WTC11 (cell line): ENCODE measurements at regions not wholly inside any gene's neighbourhood (a gene's known extent, or its start where the extent isn't known, plus 50 kb on each side); places are given as distances from the start of the nearest gene placed in this dataset.

Experiments used
- CBFB ChIP-seq: sonication (generic); formaldehyde crosslinking; IDR thresholded peaks from 2 replicates; pipeline ENCODE4 v1.8.1; 2022; ENCODE audit warnings: mild to moderate bottlenecking, low read depth, missing genetic modification reagents
- ESRRA ChIP-seq: sonication (generic); formaldehyde crosslinking; IDR thresholded peaks from 2 replicates; pipeline ENCODE4 v1.8.1; 2022; ENCODE audit warnings: mild to moderate bottlenecking, missing genetic modification reagents, borderline replicate concordance
- FOXJ3 ChIP-seq: sonication (generic); formaldehyde crosslinking; IDR thresholded peaks from 2 replicates; pipeline ENCODE4 v1.9.0; 2021; ENCODE audit warnings: missing genetic modification reagents, mild to moderate bottlenecking, borderline replicate concordance
- NFYB ChIP-seq: sonication (generic); formaldehyde crosslinking; conservative IDR thresholded peaks from 2 replicates; pipeline ENCODE4 v1.8.0; 2022; ENCODE audit warnings: low read depth, missing genetic modification reagents
- TEAD4 ChIP-seq: sonication (generic); formaldehyde crosslinking; IDR thresholded peaks from 2 replicates; pipeline ENCODE4 v1.8.0; 2022; ENCODE audit warnings: mild to moderate bottlenecking, missing genetic modification reagents
- TP53 ChIP-seq: sonication (generic); formaldehyde crosslinking; IDR thresholded peaks from 2 replicates; pipeline ENCODE4 v1.8.1; 2023; ENCODE audit warnings: mild to moderate bottlenecking, missing genetic modification reagents
- TF ChIP-seq, protein P1 (sequence below): sonication (generic); formaldehyde crosslinking; IDR thresholded peaks from 2 replicates; pipeline ENCODE4 v1.8.0; 2022; ENCODE audit warnings: mild to moderate bottlenecking, missing genetic modification reagents
- TF ChIP-seq, protein P2 (sequence below): fragments of 200-600 bp; IDR thresholded peaks from 2 replicates; pipeline ENCODE4 v1.8.0; 2022; ENCODE audit warnings: antibody characterized with exemption
- TF ChIP-seq, protein P3 (sequence below): sonication (generic); formaldehyde crosslinking; IDR thresholded peaks from 2 replicates; pipeline ENCODE4 v1.8.1; 2022; ENCODE audit warnings: missing genetic modification reagents, borderline replicate concordance
- TF ChIP-seq, protein P4 (sequence below): sonication (generic); formaldehyde crosslinking; IDR thresholded peaks from 2 replicates; pipeline ENCODE4 v1.8.0; 2022; ENCODE audit warnings: mild to moderate bottlenecking, missing genetic modification reagents
- TF ChIP-seq, protein P5 (sequence below): sonication (generic); formaldehyde crosslinking; IDR thresholded peaks from 2 replicates; pipeline ENCODE4 v1.8.1; 2022; ENCODE audit warnings: mild to moderate bottlenecking, missing genetic modification reagents, moderate library complexity, borderline replicate concordance

DNA sequence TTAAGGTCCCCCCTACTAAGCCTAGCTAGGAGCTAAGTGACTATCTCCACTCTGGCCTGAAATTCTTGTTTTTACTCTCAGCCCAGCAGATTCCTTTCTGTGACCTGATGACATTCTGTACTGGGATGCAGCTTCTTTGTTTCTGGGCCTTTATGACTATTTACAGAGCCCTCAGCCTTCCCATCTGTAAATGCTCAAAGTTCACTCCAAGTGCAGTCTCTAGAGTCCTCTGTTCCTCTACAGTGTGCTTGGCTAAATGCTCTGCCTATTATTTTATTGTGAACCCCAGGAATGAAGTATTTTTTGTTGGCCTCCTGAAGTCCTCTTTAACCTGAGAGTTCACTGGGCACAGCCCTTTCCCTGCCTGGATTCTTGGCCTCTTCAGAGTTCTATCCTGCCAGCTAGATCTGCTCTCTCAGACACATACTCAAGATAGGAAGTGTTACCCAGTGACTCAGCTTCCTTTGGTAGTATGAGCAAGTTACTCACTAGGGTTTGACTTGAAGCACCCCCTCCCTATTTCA, 278.1 kb upstream of the P2RY1 start:
- TF ChIP-seq, protein P1, sequence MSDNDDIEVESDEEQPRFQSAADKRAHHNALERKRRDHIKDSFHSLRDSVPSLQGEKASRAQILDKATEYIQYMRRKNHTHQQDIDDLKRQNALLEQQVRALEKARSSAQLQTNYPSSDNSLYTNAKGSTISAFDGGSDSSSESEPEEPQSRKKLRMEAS (CRISPR knock-in tag): no peak
- no peak for TF ChIP-seq NFYB
- no peak for TF ChIP-seq CBFB (CRISPR knock-in tag)
- TF ChIP-seq, protein P2, sequence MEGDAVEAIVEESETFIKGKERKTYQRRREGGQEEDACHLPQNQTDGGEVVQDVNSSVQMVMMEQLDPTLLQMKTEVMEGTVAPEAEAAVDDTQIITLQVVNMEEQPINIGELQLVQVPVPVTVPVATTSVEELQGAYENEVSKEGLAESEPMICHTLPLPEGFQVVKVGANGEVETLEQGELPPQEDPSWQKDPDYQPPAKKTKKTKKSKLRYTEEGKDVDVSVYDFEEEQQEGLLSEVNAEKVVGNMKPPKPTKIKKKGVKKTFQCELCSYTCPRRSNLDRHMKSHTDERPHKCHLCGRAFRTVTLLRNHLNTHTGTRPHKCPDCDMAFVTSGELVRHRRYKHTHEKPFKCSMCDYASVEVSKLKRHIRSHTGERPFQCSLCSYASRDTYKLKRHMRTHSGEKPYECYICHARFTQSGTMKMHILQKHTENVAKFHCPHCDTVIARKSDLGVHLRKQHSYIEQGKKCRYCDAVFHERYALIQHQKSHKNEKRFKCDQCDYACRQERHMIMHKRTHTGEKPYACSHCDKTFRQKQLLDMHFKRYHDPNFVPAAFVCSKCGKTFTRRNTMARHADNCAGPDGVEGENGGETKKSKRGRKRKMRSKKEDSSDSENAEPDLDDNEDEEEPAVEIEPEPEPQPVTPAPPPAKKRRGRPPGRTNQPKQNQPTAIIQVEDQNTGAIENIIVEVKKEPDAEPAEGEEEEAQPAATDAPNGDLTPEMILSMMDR: no peak
- TF ChIP-seq ESRRA (CRISPR knock-in tag): no peak
- no peak for TF ChIP-seq TP53 (CRISPR knock-in tag)
- TF ChIP-seq FOXJ3 (CRISPR knock-in tag): no peak
- TF ChIP-seq, protein P3, sequence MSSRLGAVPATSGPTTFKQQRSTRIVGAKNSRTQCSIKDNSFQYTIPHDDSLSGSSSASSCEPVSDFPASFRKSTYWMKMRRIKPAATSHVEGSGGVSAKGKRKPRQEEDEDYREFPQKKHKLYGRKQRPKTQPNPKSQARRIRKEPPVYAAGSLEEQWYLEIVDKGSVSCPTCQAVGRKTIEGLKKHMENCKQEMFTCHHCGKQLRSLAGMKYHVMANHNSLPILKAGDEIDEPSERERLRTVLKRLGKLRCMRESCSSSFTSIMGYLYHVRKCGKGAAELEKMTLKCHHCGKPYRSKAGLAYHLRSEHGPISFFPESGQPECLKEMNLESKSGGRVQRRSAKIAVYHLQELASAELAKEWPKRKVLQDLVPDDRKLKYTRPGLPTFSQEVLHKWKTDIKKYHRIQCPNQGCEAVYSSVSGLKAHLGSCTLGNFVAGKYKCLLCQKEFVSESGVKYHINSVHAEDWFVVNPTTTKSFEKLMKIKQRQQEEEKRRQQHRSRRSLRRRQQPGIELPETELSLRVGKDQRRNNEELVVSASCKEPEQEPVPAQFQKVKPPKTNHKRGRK (CRISPR knock-in tag): no peak
- TF ChIP-seq, protein P4, sequence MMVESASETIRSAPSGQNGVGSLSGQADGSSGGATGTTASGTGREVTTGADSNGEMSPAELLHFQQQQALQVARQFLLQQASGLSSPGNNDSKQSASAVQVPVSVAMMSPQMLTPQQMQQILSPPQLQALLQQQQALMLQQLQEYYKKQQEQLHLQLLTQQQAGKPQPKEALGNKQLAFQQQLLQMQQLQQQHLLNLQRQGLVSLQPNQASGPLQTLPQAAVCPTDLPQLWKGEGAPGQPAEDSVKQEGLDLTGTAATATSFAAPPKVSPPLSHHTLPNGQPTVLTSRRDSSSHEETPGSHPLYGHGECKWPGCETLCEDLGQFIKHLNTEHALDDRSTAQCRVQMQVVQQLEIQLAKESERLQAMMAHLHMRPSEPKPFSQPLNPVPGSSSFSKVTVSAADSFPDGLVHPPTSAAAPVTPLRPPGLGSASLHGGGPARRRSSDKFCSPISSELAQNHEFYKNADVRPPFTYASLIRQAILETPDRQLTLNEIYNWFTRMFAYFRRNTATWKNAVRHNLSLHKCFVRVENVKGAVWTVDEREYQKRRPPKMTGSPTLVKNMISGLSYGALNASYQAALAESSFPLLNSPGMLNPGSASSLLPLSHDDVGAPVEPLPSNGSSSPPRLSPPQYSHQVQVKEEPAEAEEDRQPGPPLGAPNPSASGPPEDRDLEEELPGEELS: no peak
- TF ChIP-seq TEAD4: no peak
- TF ChIP-seq, protein P5, sequence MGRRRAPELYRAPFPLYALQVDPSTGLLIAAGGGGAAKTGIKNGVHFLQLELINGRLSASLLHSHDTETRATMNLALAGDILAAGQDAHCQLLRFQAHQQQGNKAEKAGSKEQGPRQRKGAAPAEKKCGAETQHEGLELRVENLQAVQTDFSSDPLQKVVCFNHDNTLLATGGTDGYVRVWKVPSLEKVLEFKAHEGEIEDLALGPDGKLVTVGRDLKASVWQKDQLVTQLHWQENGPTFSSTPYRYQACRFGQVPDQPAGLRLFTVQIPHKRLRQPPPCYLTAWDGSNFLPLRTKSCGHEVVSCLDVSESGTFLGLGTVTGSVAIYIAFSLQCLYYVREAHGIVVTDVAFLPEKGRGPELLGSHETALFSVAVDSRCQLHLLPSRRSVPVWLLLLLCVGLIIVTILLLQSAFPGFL (CRISPR knock-in tag): no peak
